LNCAP (cell line): ENCODE measurements at regions not wholly inside any gene's neighbourhood (a gene's known extent, or its start where the extent isn't known, plus 50 kb on each side); places are given as distances from the start of the nearest gene placed in this dataset.

Experiments used
- TF ChIP-seq, protein P1 (sequence below): fragments of 450-650 bp; IDR thresholded peaks from 2 replicates; pipeline ENCODE4 v1.5.1; 2017; ENCODE audit warnings: mild to moderate bottlenecking

DNA sequence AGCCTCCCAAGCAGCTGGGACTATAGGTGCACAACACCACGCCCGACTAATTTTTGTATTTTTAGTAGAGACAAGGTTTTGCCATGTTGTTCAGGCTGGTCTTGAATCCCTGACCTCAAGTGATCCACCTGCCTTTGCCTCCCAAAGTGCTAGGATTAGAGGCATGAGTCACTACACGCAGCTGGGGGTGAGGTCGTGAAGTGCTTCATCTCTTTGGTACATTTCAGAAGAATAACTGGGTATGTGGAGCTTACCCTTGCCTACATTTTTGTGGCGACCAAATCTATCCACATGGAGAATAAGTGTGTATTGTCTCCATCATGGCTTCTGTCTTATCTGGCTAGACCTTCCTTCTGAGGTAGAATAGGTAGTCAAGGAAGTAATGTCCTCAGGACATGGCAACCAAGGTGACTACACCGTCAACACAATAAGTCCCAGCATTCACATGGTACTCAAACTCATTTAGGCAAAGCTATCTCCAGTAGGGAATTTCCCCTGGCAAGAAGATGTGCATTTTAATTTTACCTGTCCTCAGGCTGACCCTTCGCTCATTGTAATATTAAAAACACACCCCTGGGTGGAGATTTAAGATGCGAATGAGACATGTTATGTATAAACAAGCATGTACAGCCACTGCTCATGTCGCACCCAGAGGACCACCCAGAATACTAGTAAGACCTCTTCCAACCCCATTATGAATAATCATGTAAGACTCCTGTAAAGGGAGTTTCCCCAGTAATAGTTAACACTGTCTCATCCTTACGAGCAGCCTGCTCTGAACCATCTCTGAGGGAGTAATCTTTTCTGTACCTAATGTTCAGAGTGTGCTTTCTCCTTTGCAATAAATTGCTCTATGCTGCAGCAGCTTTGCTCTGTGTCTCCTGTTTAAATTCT, 1173.2 kb downstream of the TAF11L14 start:
- TF ChIP-seq, protein P1, sequence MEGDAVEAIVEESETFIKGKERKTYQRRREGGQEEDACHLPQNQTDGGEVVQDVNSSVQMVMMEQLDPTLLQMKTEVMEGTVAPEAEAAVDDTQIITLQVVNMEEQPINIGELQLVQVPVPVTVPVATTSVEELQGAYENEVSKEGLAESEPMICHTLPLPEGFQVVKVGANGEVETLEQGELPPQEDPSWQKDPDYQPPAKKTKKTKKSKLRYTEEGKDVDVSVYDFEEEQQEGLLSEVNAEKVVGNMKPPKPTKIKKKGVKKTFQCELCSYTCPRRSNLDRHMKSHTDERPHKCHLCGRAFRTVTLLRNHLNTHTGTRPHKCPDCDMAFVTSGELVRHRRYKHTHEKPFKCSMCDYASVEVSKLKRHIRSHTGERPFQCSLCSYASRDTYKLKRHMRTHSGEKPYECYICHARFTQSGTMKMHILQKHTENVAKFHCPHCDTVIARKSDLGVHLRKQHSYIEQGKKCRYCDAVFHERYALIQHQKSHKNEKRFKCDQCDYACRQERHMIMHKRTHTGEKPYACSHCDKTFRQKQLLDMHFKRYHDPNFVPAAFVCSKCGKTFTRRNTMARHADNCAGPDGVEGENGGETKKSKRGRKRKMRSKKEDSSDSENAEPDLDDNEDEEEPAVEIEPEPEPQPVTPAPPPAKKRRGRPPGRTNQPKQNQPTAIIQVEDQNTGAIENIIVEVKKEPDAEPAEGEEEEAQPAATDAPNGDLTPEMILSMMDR: no peak

DNA sequence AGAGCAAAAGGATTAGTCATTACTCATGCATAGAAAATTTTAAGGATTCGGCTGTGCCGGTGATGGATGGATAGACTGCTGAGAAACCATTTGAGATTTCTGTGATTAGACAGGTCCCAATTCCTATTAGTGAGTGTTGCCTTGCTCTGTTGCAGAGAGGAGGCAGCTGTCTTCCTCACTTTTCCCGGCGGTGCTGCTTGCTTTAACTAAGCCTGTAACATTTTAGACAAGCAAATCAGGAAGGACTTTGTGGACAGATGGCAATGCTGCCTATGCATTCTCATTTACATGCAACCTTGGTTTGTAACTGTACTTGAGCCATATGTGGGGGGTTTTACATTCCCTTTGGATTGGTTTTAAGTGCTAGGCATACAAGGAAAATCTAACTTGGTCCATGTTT, 1176.3 kb downstream of the CDH18 start:
- TF ChIP-seq, protein P1: no peak

DNA sequence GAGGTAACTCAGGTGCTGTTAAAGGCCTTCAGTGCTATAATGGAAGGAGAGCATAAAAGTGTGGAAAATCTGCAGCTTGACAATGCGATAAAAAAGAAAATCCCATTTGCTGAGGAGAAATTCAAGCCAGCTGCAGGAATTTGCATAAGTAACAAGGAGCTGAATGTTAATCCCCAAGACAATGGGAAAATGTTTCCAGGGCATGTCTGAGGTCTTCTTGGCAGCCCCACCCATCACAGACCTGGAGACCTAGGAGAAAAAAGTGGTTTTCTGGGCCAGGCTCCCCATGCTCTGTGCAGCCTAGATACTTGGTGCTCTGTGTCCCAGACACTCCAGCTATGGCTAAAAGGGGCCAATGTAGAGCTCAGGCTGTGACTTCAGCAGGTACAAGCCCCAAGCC, 1159.6 kb downstream of the CDH18 start:
- TF ChIP-seq, protein P1: no peak

DNA sequence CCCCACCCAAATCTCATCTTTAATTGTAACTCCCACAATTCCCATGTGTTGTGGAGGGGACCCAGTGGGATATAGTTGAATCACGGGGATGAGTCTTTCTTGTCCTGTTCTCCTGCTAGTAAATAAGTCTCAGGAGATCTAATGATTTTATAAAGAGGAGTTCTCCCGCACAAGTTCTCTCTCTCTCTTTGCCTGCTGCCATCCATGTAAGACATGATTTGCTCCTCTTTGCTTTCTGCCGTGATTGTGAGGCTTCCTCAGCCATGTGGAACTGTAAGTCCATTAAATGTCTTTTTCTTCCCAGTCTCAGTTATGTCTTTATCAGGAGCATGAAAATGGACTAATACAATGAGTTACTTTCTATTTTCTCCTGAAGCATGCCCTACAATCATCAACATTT, 1158.5 kb downstream of the CDH18 start:
- TF ChIP-seq, protein P1: no peak

DNA sequence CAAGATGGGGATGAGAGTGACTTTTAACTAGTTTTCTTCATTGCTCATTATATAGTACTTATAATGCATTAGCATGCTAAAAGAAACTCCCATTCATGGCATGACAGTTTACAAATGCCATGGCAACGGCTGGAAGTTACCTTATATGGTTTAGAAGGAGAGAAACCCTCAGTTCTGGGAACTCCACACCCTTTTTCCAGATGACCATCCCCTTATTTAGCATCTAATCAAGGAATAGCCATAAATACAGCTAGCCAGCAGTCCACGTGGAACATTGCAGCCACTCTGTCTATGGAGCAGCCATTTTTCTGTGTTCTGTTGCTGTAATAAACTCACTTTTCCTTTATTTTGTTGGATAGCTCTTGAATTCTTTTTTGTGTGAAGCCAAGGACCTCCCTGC, 1137.8 kb downstream of the CDH18 start:
- TF ChIP-seq, protein P1: no peak

DNA sequence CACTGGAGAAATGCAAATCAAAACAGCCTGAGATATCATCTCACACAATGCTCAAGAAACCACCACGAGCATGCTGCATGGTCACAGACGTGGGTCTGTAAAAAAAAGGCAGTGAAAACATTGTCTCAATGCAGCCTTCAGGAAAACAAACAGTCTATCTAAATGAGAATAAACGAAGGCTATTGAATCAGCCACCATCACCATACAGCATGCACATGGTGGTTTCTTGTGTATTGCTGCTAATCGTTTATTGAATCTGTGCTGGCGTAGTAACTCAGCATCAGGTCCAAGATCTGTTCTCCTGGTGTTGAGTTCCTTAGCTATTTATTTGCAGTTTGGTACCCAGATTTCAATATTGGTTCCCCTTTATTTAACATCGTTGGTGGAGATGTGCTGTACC, 1115.0 kb downstream of the CDH18 start:
- TF ChIP-seq, protein P1: no peak

DNA sequence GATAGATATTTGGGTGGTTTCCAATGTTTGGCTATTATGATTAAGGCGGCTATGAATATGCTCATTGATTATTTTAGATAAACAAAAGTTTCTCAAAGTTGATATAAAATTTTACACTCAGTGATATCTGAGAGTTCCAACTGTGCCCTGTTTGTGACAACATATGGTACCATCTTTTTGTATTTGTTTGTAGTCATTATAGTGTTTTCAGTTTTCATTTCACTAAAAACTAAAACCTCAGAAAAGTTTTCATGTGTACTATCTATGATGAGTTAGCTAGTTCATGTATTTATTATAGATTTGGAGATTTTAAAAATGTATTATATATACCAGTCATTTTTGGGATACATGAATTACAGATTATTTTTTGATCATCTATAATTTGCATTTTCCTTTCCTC, 1111.4 kb downstream of the CDH18 start:
- TF ChIP-seq, protein P1: no peak
